ENCODE measurements at regions not wholly inside any gene's neighbourhood (a gene's known extent, or its start where the extent isn't known, plus 50 kb on each side); places are given as distances from the start of the nearest gene placed in this dataset.

GRCh38 chr12:108019862-108020261 is 109.2 kb upstream of the WSCD2 start:
- no peaks in the 10 kb centered on the region for H3K4me1 ChIP-seq (ENCODE audit: insufficient read depth, low read length)
- H3K27me3 ChIP-seq (ENCODE audit: insufficient read depth, low read length), result no peaks in the 10 kb centered on the region
- no peaks in the 10 kb centered on the region for H3K9me3 ChIP-seq (ENCODE audit: low read depth, low read length)
- H3K4me3 ChIP-seq (ENCODE audit: low read length), result no peak overlapping the region

- H3K4me3 ChIP-seq (ENCODE audit: low read length), result no peak overlapping the region
- H3K27me3 ChIP-seq (ENCODE audit: insufficient read depth, low read length), result no peaks in the 10 kb centered on the region
- no peaks in the 10 kb centered on the region for H3K9me3 ChIP-seq (ENCODE audit: low read depth, low read length)
- no peaks in the 10 kb centered on the region for H3K4me1 ChIP-seq (ENCODE audit: insufficient read depth, low read length)
These were observed 107.9 kb upstream of the WSCD2 start for GRCh38 chr12:108021141-108021540.

GRCh38 chr12:108021949-108022522 is 107.1 kb upstream of the WSCD2 start:
- H3K4me1 ChIP-seq (ENCODE audit: insufficient read depth, low read length), result no peaks in the 10 kb centered on the region
- H3K4me3 ChIP-seq (ENCODE audit: low read length), result no peak overlapping the region
- H3K9me3 ChIP-seq (ENCODE audit: low read depth, low read length), result no peaks in the 10 kb centered on the region
- no peaks in the 10 kb centered on the region for H3K27me3 ChIP-seq (ENCODE audit: insufficient read depth, low read length)

- Histone ChIP-seq H3K4me1 (ENCODE audit: insufficient read depth, low read length) (no peaks in the 10 kb centered on the region), H3K27me3 (ENCODE audit: insufficient read depth, low read length) (peaks cover 3% of the 10 kb centered on the region), H3K4me3 (ENCODE audit: low read length) (no peak overlapping the region), H3K9me3 (ENCODE audit: low read depth, low read length) (no peaks in the 10 kb centered on the region)
These were observed 99.8 kb upstream of the WSCD2 start for GRCh38 chr12:108029051-108029835.

GRCh38 chr12:108033090-108033489 is 96.0 kb upstream of the WSCD2 start:
- no peak overlapping the region for H3K4me3 ChIP-seq (ENCODE audit: low read length)
- H3K4me1 ChIP-seq (ENCODE audit: insufficient read depth, low read length), result no peaks in the 10 kb centered on the region
- H3K9me3 ChIP-seq (ENCODE audit: low read depth, low read length), result no peaks in the 10 kb centered on the region
- H3K27me3 ChIP-seq (ENCODE audit: insufficient read depth, low read length), result peaks cover 3% of the 10 kb centered on the region

GRCh38 chr12:108035372-108035771 is 93.7 kb upstream of the WSCD2 start:
- Histone ChIP-seq H3K27me3 (ENCODE audit: insufficient read depth, low read length) (no peaks in the 10 kb centered on the region), H3K4me1 (ENCODE audit: insufficient read depth, low read length) (no peaks in the 10 kb centered on the region), H3K9me3 (ENCODE audit: low read depth, low read length) (no peaks in the 10 kb centered on the region), H3K4me3 (ENCODE audit: low read length) (no peak overlapping the region)

GRCh38 chr12:108037960-108038359 is 91.1 kb upstream of the WSCD2 start:
- H3K4me3 ChIP-seq (ENCODE audit: low read length), result no peak overlapping the region
- no peaks in the 10 kb centered on the region for H3K9me3 ChIP-seq (ENCODE audit: low read depth, low read length)
- H3K27me3 ChIP-seq (ENCODE audit: insufficient read depth, low read length), result no peaks in the 10 kb centered on the region
- H3K4me1 ChIP-seq (ENCODE audit: insufficient read depth, low read length), result no peaks in the 10 kb centered on the region

- H3K4me1 ChIP-seq (ENCODE audit: insufficient read depth, low read length), result no peaks in the 10 kb centered on the region
- no peaks in the 10 kb centered on the region for H3K9me3 ChIP-seq (ENCODE audit: low read depth, low read length)
- H3K4me3 ChIP-seq (ENCODE audit: low read length), result no peak overlapping the region
- H3K27me3 ChIP-seq (ENCODE audit: insufficient read depth, low read length), result no peaks in the 10 kb centered on the region
These were observed 89.3 kb upstream of the WSCD2 start for GRCh38 chr12:108039794-108040193.

- Histone ChIP-seq H3K27me3 (ENCODE audit: insufficient read depth, low read length) (peaks cover 6% of the 10 kb centered on the region), H3K4me1 (ENCODE audit: insufficient read depth, low read length) (no peaks in the 10 kb centered on the region), H3K4me3 (ENCODE audit: low read length) (no peak overlapping the region), H3K9me3 (ENCODE audit: low read depth, low read length) (no peaks in the 10 kb centered on the region)
These were observed 88.1 kb upstream of the WSCD2 start for GRCh38 chr12:108040947-108041346.

- no peak overlapping the region for H3K4me3 ChIP-seq (ENCODE audit: low read length)
- no peaks in the 10 kb centered on the region for H3K9me3 ChIP-seq (ENCODE audit: low read depth, low read length)
- H3K4me1 ChIP-seq (ENCODE audit: insufficient read depth, low read length), result peaks cover 17% of the 10 kb centered on the region
- peaks cover 11% of the 10 kb centered on the region for H3K27me3 ChIP-seq (ENCODE audit: insufficient read depth, low read length)
These were observed 85.8 kb upstream of the WSCD2 start for GRCh38 chr12:108043286-108043685.

- Histone ChIP-seq H3K4me1 (ENCODE audit: insufficient read depth, low read length) (peaks cover 17% of the 10 kb centered on the region), H3K9me3 (ENCODE audit: low read depth, low read length) (no peaks in the 10 kb centered on the region), H3K27me3 (ENCODE audit: insufficient read depth, low read length) (peaks cover 13% of the 10 kb centered on the region), H3K4me3 (ENCODE audit: low read length) (no peak overlapping the region)
These were observed 85.1 kb upstream of the WSCD2 start for GRCh38 chr12:108043750-108044533.

GRCh38 chr12:108046135-108046534 is 83.0 kb upstream of the WSCD2 start:
- no peaks in the 10 kb centered on the region for H3K9me3 ChIP-seq (ENCODE audit: low read depth, low read length)
- H3K4me1 ChIP-seq (ENCODE audit: insufficient read depth, low read length), result peaks cover 17% of the 10 kb centered on the region
- peaks cover 13% of the 10 kb centered on the region for H3K27me3 ChIP-seq (ENCODE audit: insufficient read depth, low read length)
- no peak overlapping the region for H3K4me3 ChIP-seq (ENCODE audit: low read length)

GRCh38 chr12:108046650-108047049 is 82.4 kb upstream of the WSCD2 start:
- Histone ChIP-seq H3K9me3 (ENCODE audit: low read depth, low read length) (no peaks in the 10 kb centered on the region), H3K4me3 (ENCODE audit: low read length) (no peak overlapping the region), H3K27me3 (ENCODE audit: insufficient read depth, low read length) (peaks cover 13% of the 10 kb centered on the region), H3K4me1 (ENCODE audit: insufficient read depth, low read length) (peaks cover 17% of the 10 kb centered on the region)

GRCh38 chr12:108047071-108047550 is 82.0 kb upstream of the WSCD2 start:
- Histone ChIP-seq H3K9me3 (ENCODE audit: low read depth, low read length) (no peaks in the 10 kb centered on the region), H3K4me1 (ENCODE audit: insufficient read depth, low read length) (peaks cover 17% of the 10 kb centered on the region), H3K4me3 (ENCODE audit: low read length) (no peak overlapping the region), H3K27me3 (ENCODE audit: insufficient read depth, low read length) (peaks cover 13% of the 10 kb centered on the region)

GRCh38 chr12:108048686-108049085 is 80.4 kb upstream of the WSCD2 start:
- Histone ChIP-seq H3K4me3 (ENCODE audit: low read length) (no peak overlapping the region), H3K4me1 (ENCODE audit: insufficient read depth, low read length) (peaks cover 17% of the 10 kb centered on the region), H3K27me3 (ENCODE audit: insufficient read depth, low read length) (peaks cover 13% of the 10 kb centered on the region), H3K9me3 (ENCODE audit: low read depth, low read length) (no peaks in the 10 kb centered on the region)

Data from mononuclear cell (primary cell).